Uterus (tissue), 3 donors: ENCODE measurements at regions not wholly inside any gene's neighbourhood (a gene's known extent, or its start where the extent isn't known, plus 50 kb on each side); places are given as distances from the start of the nearest gene placed in this dataset.
"Not testable (repeated sequence)": the region's sequence is repeated elsewhere in the genome, so short reads cannot be mapped to it uniquely, and the experiment has no call there.

ENCODE experiments used
- DNase-seq, 2 donors: peaks; one replicate each; pipeline ENCODE4 v3.0.0-alpha.2; 2019 to 2020
- H3K27ac ChIP-seq, 2 donors: fragments of 200-600 bp; sonication (generic); 1 replicate in 1 of 2; 2 replicates in 1 of 2; pipeline ENCODE4 v1.5.1; 2016 to 2018
- H3K27me3 ChIP-seq, 2 donors: fragments of 200-600 bp; sonication (generic); one replicate each; pipeline ENCODE4 v1.5.1; 2018 to 2019; ENCODE audit warnings: control low read depth in 1 of 2
- H3K36me3 ChIP-seq, 2 donors: fragments of 200-600 bp; sonication (generic); one replicate each; pipeline ENCODE4 v1.5.1; 2019; ENCODE audit warnings: control low read depth in 1 of 2
- H3K4me1 ChIP-seq, 2 donors: fragments of 200-600 bp; sonication (generic); one replicate each; pipeline ENCODE4 v1.5.1; 2018 to 2019; ENCODE audit warnings: control low read depth in 1 of 2
- H3K4me3 ChIP-seq, 2 donors: fragments of 200-600 bp; sonication (generic); 1 replicate in 1 of 2; 2 replicates in 1 of 2; pipeline ENCODE4 v1.5.1; 2018 to 2019; ENCODE audit warnings: mild to moderate bottlenecking in 1 of 2
- H3K9me3 ChIP-seq, 2 donors: fragments of 200-600 bp; sonication (generic); one replicate each; pipeline ENCODE4 v1.5.1; 2019; ENCODE audit warnings: control low read depth in 1 of 2
- CTCF ChIP-seq, 4 experiments: fragments of 200-600 bp in 2 of 4; fragments of 450-650 bp in 2 of 4; sonication (generic) in 2 of 4; IDR thresholded peaks; one replicate each; pipeline ENCODE4 v1.5.1; 2016 to 2019; ENCODE audit warnings: antibody characterized with exemption in 4 of 4, mild to moderate bottlenecking in 2 of 4, moderate library complexity in 1 of 4
- POLR2A ChIP-seq, 2 donors: fragments of 450-650 bp; IDR thresholded peaks; one replicate each; pipeline ENCODE4 v1.6.1; 2016; ENCODE audit warnings: antibody characterized with exemption in 2 of 2, mild to moderate bottlenecking in 1 of 2, moderate library complexity in 1 of 2
- intact Hi-C: fragments of 100-400 bp; cut with DNase I; formaldehyde crosslinking; loops from one replicate; pipeline ENCODE4 v1.15.1; 2023; ENCODE audit warnings: low total_unique reads
- donor health status: DM: yes; HTN: yes; CAD: no.

GRCh38 chr5:90092734-90093133, 316.8 kb downstream of the CETN3 start:
- Histone ChIP-seq H3K9me3 (no peaks in the 10 kb centered on the region), H3K27me3 (no peaks in the 10 kb centered on the region), H3K36me3 (no peaks in the 10 kb centered on the region), H3K4me3 (no peak overlapping the region), H3K4me1 (no peaks in the 10 kb centered on the region), H3K27ac (no peak overlapping the region)
- intact Hi-C loops, result no loop called here
- TF ChIP-seq POLR2A (IDR thresholded peaks at IDR 0.05) (no peak), CTCF (IDR thresholded peaks at IDR 0.05) (no peak)
- no peak for DNase-seq

- intact Hi-C loops, result no loop called here
- no peak for DNase-seq
- TF ChIP-seq CTCF (IDR thresholded peaks at IDR 0.05) (no peak), POLR2A (IDR thresholded peaks at IDR 0.05) (no peak)
Observed at GRCh38 chr5:90084342-90084741, 325.2 kb downstream of the CETN3 start.

GRCh38 chr5:90073026-90073570, 336.5 kb downstream of the CETN3 start:
- H3K27ac ChIP-seq, H3K36me3 ChIP-seq, H3K27me3 ChIP-seq, intact Hi-C loops, H3K4me3 ChIP-seq, H3K4me1 ChIP-seq, H3K9me3 ChIP-seq, DNase-seq: not testable (repeated sequence)

More at GRCh38 chr5:90084342-90084741, 325.2 kb downstream of the CETN3 start:
- Histone ChIP-seq H3K9me3 (no peaks in the 10 kb centered on the region), H3K4me1 (no peaks in the 10 kb centered on the region), H3K27ac (no peak overlapping the region), H3K36me3 (no peaks in the 10 kb centered on the region), H3K4me3 (no peak overlapping the region), H3K27me3 (no peaks in the 10 kb centered on the region)

GRCh38 chr5:90071656-90072055, 337.9 kb downstream of the CETN3 start:
- H3K27me3 ChIP-seq, result no peaks in the 10 kb centered on the region
- no peak overlapping the region for H3K4me3 ChIP-seq
- intact Hi-C loops, result no loop called here
- no peaks in the 10 kb centered on the region for H3K36me3 ChIP-seq
- no peak overlapping the region for H3K27ac ChIP-seq
- no peaks in the 10 kb centered on the region for H3K4me1 ChIP-seq
- TF ChIP-seq POLR2A (IDR thresholded peaks at IDR 0.05) (no peak), CTCF (IDR thresholded peaks at IDR 0.05) (no peak)
- peaks cover 0 to 3% of the 10 kb centered on the region in 2 donors for H3K9me3 ChIP-seq
- no peak for DNase-seq

- intact Hi-C loops, result no loop called here
- Histone ChIP-seq H3K36me3 (no peaks in the 10 kb centered on the region), H3K9me3 (peaks cover 0 to 4% of the 10 kb centered on the region in 2 donors), H3K4me1 (no peaks in the 10 kb centered on the region), H3K4me3 (no peak overlapping the region), H3K27me3 (no peaks in the 10 kb centered on the region), H3K27ac (no peak overlapping the region)
- no peak for TF ChIP-seq CTCF (IDR thresholded peaks at IDR 0.05)
- no peak for TF ChIP-seq POLR2A (IDR thresholded peaks at IDR 0.05)
- DNase-seq, result no peak
Observed at GRCh38 chr5:90071066-90071465, 338.5 kb downstream of the CETN3 start.

- intact Hi-C loops, result no loop called here
- peaks cover 0 to 4% of the 10 kb centered on the region in 2 donors for H3K9me3 ChIP-seq
- TF ChIP-seq POLR2A (IDR thresholded peaks at IDR 0.05), result no peak
- no peak overlapping the region for H3K27ac ChIP-seq
- no peaks in the 10 kb centered on the region for H3K4me1 ChIP-seq
- no peaks in the 10 kb centered on the region for H3K27me3 ChIP-seq
- H3K4me3 ChIP-seq, result no peak overlapping the region
- no peak for DNase-seq
- no peaks in the 10 kb centered on the region for H3K36me3 ChIP-seq
Observed at GRCh38 chr5:90066920-90067319, 342.6 kb downstream of the CETN3 start.
